Transverse colon (tissue), 3 donors: ENCODE measurements at regions not wholly inside any gene's neighbourhood (a gene's known extent, or its start where the extent isn't known, plus 50 kb on each side); places are given as distances from the start of the nearest gene placed in this dataset.

Experiments used
- CTCF ChIP-seq, 5 experiments: fragments of 200-600 bp in 3 of 5; fragments of 450-650 bp in 2 of 5; sonication (generic) in 3 of 5; IDR thresholded peaks; 1 replicate in 2 of 5; 2 replicates in 3 of 5; pipeline ENCODE4 v1.5.1; 2016 to 2017; ENCODE audit warnings: antibody characterized with exemption in 5 of 5, inconsistent platforms in 3 of 5, mild to moderate bottlenecking in 2 of 5, moderate library complexity in 1 of 5
- EP300 ChIP-seq: sonication (generic); formaldehyde crosslinking; IDR thresholded peaks from one replicate; pipeline ENCODE4 v1.6.1; 2017; ENCODE audit warnings: antibody characterized with exemption, low read depth

DNA sequence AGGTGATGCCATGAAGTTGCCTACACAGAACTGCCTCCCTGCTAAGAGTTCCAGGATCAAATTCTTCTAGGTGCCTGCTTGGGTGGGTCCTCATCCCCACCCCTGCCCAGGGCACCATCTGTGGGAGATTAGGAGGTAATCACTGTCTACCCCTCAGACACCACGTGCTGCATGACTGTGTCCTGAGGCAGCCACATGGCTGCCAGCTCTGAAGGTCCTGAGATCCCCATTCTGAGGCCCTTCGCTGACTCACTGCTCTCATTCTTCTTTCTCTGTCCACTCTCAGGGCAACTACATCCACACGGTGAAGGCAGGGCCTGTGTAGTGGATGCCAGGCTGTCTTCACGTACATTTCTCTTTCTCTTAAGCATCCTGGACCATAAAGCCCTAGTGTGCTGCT is 222.9 kb upstream of the ANKRD55 start:
- TF ChIP-seq CTCF (IDR thresholded peaks at IDR 0.05) (no peak), EP300 (no peak)
